ENCODE measurements at regions not wholly inside any gene's neighbourhood (a gene's known extent, or its start where the extent isn't known, plus 50 kb on each side); places are given as distances from the start of the nearest gene placed in this dataset.

GRCh38 chr9:15111071-15111470 is 195.9 kb downstream of the TTC39B start:
- TF ChIP-seq, protein P1, sequence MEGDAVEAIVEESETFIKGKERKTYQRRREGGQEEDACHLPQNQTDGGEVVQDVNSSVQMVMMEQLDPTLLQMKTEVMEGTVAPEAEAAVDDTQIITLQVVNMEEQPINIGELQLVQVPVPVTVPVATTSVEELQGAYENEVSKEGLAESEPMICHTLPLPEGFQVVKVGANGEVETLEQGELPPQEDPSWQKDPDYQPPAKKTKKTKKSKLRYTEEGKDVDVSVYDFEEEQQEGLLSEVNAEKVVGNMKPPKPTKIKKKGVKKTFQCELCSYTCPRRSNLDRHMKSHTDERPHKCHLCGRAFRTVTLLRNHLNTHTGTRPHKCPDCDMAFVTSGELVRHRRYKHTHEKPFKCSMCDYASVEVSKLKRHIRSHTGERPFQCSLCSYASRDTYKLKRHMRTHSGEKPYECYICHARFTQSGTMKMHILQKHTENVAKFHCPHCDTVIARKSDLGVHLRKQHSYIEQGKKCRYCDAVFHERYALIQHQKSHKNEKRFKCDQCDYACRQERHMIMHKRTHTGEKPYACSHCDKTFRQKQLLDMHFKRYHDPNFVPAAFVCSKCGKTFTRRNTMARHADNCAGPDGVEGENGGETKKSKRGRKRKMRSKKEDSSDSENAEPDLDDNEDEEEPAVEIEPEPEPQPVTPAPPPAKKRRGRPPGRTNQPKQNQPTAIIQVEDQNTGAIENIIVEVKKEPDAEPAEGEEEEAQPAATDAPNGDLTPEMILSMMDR (conservative IDR thresholded peaks at IDR 0.05): no peak
- TF ChIP-seq ZFX (IDR thresholded peaks at IDR 0.05): no peak
